GM18502 (cell line): ENCODE measurements at regions not wholly inside any gene's neighbourhood (a gene's known extent, or its start where the extent isn't known, plus 50 kb on each side); places are given as distances from the start of the nearest gene placed in this dataset.

ENCODE experiments used
- ATAC-seq: cut with Tn5 transposase; IDR thresholded peaks from one replicate; pipeline ENCODE4 v1.9.1; 2021; ENCODE audit warnings: mild to moderate bottlenecking; ENCODE audit not compliant: unreplicated experiment, poor library complexity

DNA sequence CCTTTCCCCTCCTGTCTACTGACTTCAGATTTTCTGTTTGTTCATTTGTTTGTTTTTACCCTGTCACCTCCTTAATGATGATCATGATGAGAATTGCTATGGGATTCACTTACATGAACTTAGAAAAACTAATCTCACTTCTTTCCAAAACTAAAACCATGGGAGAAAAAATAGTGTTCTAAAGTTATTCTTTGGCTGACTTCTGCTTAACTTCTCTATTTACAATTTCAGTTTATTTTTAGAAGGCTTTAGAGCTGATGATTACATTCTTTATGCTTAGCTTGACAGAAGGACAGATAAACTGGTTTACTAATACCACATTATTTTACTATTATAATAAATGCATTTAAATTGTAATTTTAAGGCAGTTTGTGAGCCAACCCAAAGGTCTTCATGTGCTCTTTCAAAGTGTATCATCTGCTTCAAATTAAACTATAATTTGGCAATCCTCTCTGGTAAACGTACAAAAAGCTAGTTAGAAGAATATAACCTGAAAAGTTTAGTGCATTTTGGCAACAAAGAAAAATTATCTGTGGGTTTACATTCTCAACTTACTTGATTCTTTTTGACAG, 676.8 kb upstream of the UBE2E2 start:
- ATAC-seq: no peak

GRCh38 chr3:22536541-22536940, 666.6 kb upstream of the UBE2E2 start:
- no peak for ATAC-seq

GRCh38 chr3:22537560-22537959, 665.6 kb upstream of the UBE2E2 start:
- ATAC-seq: no peak

- ATAC-seq: no peak
Measured at GRCh38 chr3:22542311-22542710, 660.8 kb upstream of the UBE2E2 start.

DNA sequence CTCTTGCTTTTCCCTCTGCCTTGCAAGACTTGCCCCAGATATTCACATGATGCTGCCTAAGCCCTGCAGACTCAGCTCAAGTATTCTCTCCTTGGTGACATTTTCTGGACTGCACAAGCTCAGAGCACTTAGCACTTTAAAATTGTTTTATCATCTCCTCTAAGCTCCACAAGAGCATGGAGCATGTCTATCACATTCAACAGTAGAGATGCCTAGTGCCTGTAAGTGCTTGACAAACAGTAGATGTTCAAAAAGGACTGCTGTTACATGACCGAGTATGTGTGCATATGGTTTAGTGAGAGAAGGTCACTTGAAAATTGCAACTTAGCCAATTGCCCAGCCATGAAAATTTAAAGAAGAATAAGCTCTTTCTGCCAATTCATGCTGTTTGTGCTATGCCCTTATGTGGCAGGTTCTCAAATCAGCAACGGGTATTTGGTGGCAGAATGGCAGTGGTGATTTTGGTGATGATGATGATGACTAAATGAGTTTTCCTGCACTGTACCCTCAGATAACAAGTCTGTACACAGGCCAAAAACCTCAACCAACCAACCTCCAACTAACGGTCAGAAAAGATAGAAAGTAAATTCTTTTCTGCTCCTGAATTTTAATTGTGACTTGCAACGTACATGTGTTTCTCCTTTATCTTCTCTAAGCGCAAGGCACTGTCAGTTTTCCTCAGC, 647.2 kb upstream of the UBE2E2 start:
- no peak for ATAC-seq

DNA sequence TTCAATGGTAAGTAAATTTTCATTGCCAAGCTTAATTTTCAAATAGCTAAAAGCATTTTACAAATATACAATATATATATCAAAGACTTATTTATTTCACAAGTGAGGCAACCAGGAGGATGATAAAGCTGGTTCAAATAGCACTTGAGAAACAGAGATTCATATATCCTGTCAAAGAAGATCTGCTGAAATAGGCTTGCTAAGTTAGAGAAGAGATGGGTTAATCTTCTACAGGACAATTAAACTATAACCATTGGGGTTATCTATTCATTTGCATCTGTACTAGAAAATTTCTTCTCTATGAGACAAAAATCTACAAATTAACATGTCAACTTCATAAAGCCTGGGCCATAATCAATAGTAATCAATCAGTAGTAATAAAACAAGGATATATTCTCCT, 637.7 kb upstream of the UBE2E2 start:
- no peak for ATAC-seq

DNA sequence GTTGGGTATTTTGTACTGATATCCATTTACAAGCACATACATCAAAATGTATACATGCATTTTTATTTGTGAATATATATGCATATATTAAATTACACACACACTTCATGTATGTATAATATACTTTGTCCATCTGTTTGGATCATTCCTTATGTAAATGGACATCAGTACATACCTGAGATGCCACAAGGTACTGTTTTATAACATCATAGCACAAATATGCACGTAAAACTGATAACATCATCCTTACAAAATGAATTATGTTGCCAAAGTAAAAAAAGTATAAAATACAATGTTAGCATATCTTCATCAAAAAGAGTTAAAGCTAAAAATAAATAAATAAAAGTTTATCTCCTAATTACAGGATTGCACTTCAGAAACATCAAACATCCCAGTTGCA, 634.8 kb upstream of the UBE2E2 start:
- no peak for ATAC-seq

DNA sequence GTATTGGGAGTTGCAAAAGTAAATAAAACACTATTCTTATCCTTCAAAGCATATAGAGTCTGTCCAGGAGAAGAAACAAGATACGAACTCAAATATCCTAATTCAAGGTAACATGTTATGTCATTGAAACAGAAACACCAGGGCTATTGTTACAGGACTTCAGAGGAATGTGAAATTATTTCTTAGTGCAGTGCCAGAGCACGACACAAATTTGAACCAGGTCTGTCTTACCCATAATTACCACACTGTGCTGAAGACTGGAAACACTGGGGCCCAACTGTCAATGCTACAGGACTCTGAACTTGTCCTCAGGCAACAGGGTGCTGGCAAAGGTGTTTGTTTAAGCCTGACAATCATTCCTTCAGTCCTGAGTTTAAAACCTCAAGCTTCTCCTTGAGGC, 633.6 kb upstream of the UBE2E2 start:
- ATAC-seq: no peak

- no peak for ATAC-seq
Measured at GRCh38 chr3:22581007-22581406, 622.1 kb upstream of the UBE2E2 start.

DNA sequence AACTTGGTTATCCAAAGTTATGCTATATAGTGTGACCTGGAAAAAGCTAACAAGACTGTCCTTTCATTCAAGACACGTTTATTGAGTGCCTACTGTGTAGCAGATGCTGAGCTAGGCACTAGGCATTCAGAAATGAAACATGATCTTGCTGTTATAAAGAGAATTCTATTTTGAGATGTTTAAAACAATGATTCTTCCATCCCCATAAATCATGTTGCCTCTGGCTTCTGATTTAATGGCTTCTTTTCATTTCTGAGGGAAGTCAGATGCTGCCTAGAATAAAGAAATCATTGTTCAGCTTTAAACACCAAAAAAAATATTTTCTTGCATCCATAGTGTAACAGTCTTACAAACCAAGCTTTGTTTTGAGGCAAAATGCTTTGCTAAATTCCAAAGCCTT, 620.9 kb upstream of the UBE2E2 start:
- ATAC-seq: no peak

- no peak for ATAC-seq
Measured at GRCh38 chr3:22585504-22585903, 617.6 kb upstream of the UBE2E2 start.

DNA sequence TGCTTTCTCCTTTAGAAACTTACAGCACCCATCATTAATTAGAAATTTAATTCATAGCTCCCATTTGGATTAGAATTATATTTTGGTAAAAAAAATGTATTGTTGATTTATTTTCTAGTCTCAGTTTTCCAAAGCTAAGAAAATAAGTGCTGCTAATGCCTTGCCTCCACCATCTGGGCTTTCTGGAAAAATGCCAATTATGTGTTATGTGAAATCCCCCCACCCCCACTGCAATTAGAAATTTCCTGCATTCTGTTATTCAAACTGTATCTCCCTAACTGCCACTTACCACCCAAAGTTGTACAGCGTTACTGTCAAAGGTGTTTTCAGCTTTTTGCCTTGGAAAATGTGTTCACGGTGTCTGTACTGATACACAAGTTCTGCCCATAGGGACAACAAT, 617.2 kb upstream of the UBE2E2 start:
- ATAC-seq: no peak

- no peak for ATAC-seq
Measured at GRCh38 chr3:22587446-22587845, 615.7 kb upstream of the UBE2E2 start.

- ATAC-seq: no peak
Measured at GRCh38 chr3:22593638-22594037, 609.5 kb upstream of the UBE2E2 start.

DNA sequence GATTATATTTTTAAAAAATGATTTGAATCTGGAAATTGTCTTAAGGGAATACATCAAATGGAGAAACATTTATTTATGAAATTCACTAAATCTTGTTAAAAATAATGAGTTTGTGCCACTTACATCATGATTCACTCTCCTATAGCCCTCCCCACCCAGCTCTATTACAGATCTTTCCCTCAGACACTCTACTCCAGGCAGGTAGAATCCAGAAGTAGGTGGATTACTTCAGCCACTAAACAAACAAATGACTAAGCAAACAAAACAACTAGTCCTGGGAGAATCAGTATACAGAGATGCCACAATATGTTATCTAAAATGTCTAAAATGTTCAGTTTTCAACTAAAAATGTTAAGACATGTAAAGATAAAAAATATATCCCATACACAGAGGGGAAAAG, 608.1 kb upstream of the UBE2E2 start:
- no peak for ATAC-seq

GRCh38 chr3:22606461-22606860, 596.7 kb upstream of the UBE2E2 start:
- ATAC-seq: no peak

- no peak for ATAC-seq
Measured at GRCh38 chr3:22606938-22607337, 596.2 kb upstream of the UBE2E2 start.

GRCh38 chr3:22608093-22608492, 595.0 kb upstream of the UBE2E2 start:
- ATAC-seq: no peak

GRCh38 chr3:22608721-22609120, 594.4 kb upstream of the UBE2E2 start:
- ATAC-seq: no peak

- no peak for ATAC-seq
Measured at GRCh38 chr3:22609139-22609538, 594.0 kb upstream of the UBE2E2 start.

GRCh38 chr3:22612927-22613326, 590.2 kb upstream of the UBE2E2 start:
- no peak for ATAC-seq

DNA sequence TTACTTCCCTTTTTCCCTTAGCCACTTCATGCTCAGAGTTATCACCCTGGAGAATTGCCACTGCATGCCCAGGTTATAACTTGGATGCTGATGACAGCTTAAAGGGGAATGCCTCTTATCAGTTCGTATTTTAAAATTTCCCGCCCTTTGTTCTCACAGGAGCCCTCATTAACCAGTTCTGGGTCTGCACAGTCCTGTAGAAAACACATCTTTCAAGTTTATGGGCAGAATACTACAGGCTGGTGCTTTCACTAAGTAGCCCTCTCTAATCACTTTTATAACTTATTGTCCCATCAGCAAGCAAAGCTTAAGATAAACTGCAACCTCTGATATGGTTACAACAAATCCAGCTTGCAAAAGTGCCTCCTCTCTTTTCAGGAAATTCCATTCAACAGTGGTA, 587.3 kb upstream of the UBE2E2 start:
- ATAC-seq: no peak
